Mesenchymal stem cell (in vitro differentiated cells and primary cell): ENCODE measurements at regions not wholly inside any gene's neighbourhood (a gene's known extent, or its start where the extent isn't known, plus 50 kb on each side); places are given as distances from the start of the nearest gene placed in this dataset.

Source experiments
- DNase-seq: peaks from one replicate; pipeline ENCODE4 v3.0.0-alpha.2; 2013
- H2AFZ ChIP-seq: one replicate; pipeline ENCODE4 v1.6.1; 2013; ENCODE audit warnings: low read depth, mild to moderate bottlenecking, control low read depth, inconsistent platforms, low read length, moderate library complexity
- H2AK5ac ChIP-seq: 2 replicates; pipeline ENCODE4 v1.6.1; 2013; ENCODE audit warnings: low read length, moderate library complexity, mild to moderate bottlenecking, inconsistent platforms; ENCODE audit not compliant: severe bottlenecking
- H2BK120ac ChIP-seq: one replicate; pipeline ENCODE4 v1.6.1; 2013; ENCODE audit warnings: low read depth, mild to moderate bottlenecking, inconsistent platforms, low read length, moderate library complexity
- H2BK12ac ChIP-seq, 2 experiments: one replicate each; pipeline ENCODE4 v1.6.1; 2013; ENCODE audit warnings: inconsistent platforms in 2 of 2, low read length in 2 of 2, mild to moderate bottlenecking in 2 of 2, moderate library complexity in 2 of 2, control low read depth in 1 of 2
- H2BK15ac ChIP-seq: one replicate; pipeline ENCODE4 v1.6.1; 2013; ENCODE audit warnings: mild to moderate bottlenecking, low read depth, inconsistent platforms; ENCODE audit not compliant: poor library complexity, severe bottlenecking
- H2BK5ac ChIP-seq: 2 replicates; pipeline ENCODE4 v1.6.1; 2013; ENCODE audit warnings: low read depth, mild to moderate bottlenecking, low read length, control low read depth, inconsistent platforms; ENCODE audit not compliant: poor library complexity, severe bottlenecking
- H3K14ac ChIP-seq, 2 experiments: one replicate each; pipeline ENCODE4 v1.6.1; 2013; ENCODE audit warnings: inconsistent platforms in 2 of 2, low read length in 2 of 2, control low read depth in 1 of 2, mild to moderate bottlenecking in 1 of 2, moderate library complexity in 1 of 2
- H3K18ac ChIP-seq, 2 experiments: one replicate each; pipeline ENCODE4 v1.6.1; 2013; ENCODE audit warnings: inconsistent platforms in 2 of 2, low read length in 2 of 2, control low read depth in 1 of 2, low read depth in 1 of 2, mild to moderate bottlenecking in 1 of 2
- H3K23ac ChIP-seq, 2 experiments: one replicate each; pipeline ENCODE4 v1.6.1; 2013; ENCODE audit warnings: inconsistent platforms in 2 of 2, low read length in 2 of 2, mild to moderate bottlenecking in 2 of 2, moderate library complexity in 2 of 2, control low read depth in 1 of 2
- H3K27ac ChIP-seq: 2 replicates; pipeline ENCODE4 v1.5.1; 2013; ENCODE audit warnings: mild to moderate bottlenecking, moderate library complexity, low read length, control low read depth, inconsistent platforms; ENCODE audit not compliant: poor library complexity, severe bottlenecking
- H3K27me3 ChIP-seq, 2 experiments: 2 replicates each; pipeline versions ENCODE4 v1.6.1 to v1.7.0; 2013; ENCODE audit warnings: low read length in 2 of 2, mild to moderate bottlenecking in 2 of 2, moderate library complexity in 2 of 2, control low read depth in 1 of 2, inconsistent platforms in 1 of 2; ENCODE audit not compliant: control insufficient read depth in 1 of 2, insufficient read depth in 1 of 2
- H3K36me3 ChIP-seq, 2 experiments: 2 replicates each; pipeline versions ENCODE4 v1.6.1 to v1.7.0; 2013; ENCODE audit warnings: low read length in 2 of 2, control low read depth in 1 of 2, inconsistent platforms in 1 of 2, low read depth in 1 of 2, mild to moderate bottlenecking in 1 of 2; ENCODE audit not compliant: insufficient read depth in 2 of 2, control insufficient read depth in 1 of 2
- H3K4ac ChIP-seq, 2 experiments: one replicate each; pipeline ENCODE4 v1.6.1; 2013; ENCODE audit warnings: inconsistent platforms in 2 of 2, low read length in 2 of 2, mild to moderate bottlenecking in 2 of 2, moderate library complexity in 2 of 2, control low read depth in 1 of 2, low read depth in 1 of 2
- H3K4me1 ChIP-seq: 2 replicates; pipeline ENCODE4 v1.6.1; 2013; ENCODE audit warnings: low read depth, low read length, control low read depth; ENCODE audit not compliant: control insufficient read depth, insufficient read depth
- H3K4me2 ChIP-seq: 2 replicates; pipeline ENCODE4 v1.6.1; 2013; ENCODE audit warnings: low read length, mild to moderate bottlenecking, inconsistent platforms; ENCODE audit not compliant: poor library complexity, severe bottlenecking
- H3K4me3 ChIP-seq, 2 experiments: 2 replicates each; pipeline versions ENCODE4 v1.5.1 to v1.7.0; 2013; ENCODE audit warnings: low read length in 2 of 2, mild to moderate bottlenecking in 2 of 2, control low read depth in 1 of 2, low read depth in 1 of 2; ENCODE audit not compliant: insufficient read depth in 1 of 2
- H3K79me1 ChIP-seq: replicated peaks from 2 replicates; pipeline ENCODE4 v1.6.1; 2013; ENCODE audit warnings: mild to moderate bottlenecking, control low read depth, low read length, inconsistent platforms; ENCODE audit not compliant: poor library complexity, severe bottlenecking
- H3K9ac ChIP-seq: 2 replicates; pipeline ENCODE4 v1.7.0; 2013; ENCODE audit warnings: mild to moderate bottlenecking, low read length, moderate library complexity
- H3K9me3 ChIP-seq: 2 replicates; pipeline ENCODE4 v1.7.0; 2013; ENCODE audit warnings: mild to moderate bottlenecking, low read length; ENCODE audit not compliant: control insufficient read depth
- H4K8ac ChIP-seq: one replicate; pipeline ENCODE4 v1.6.1; 2013; ENCODE audit warnings: inconsistent platforms, mild to moderate bottlenecking, low read length, moderate library complexity
- H4K91ac ChIP-seq: one replicate; pipeline ENCODE4 v1.6.1; 2013; ENCODE audit warnings: mild to moderate bottlenecking, low read length, inconsistent platforms
- WGBS: methylation state at CpG from one replicate; pipeline ENCODE4 v1.1.7; 2013; ENCODE audit warnings: mixed read lengths; 5-methylcytosine and 5-hydroxymethylcytosine counted together

DNA sequence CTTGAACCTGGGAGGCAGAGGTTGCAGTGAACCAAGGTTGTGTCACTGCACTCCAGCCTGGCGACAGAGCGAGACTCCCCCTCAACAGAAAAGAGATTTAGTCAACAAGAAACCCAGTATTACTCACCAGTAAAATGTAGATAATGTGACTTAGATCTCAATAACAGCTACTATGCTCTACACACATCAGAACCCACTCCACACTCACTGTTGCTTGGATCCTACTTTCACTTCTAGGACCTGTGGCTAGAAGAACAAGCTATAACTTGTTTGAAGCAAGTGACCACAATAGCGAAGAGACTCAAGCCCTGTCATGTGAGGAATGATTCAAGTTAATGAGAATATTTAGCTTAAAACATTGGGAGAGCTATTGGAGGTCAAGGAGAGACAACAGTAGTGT is 100.7 kb downstream of the ANXA2 start:
- H3K23ac ChIP-seq = no peak overlapping the region
- no peak overlapping the region for H2BK15ac ChIP-seq
- no peak overlapping the region for H3K4me2 ChIP-seq
- H3K4ac ChIP-seq = no peak overlapping the region
- peaks cover 11% of the 10 kb centered on the region for H3K9me3 ChIP-seq
- no peak overlapping the region for H2BK12ac ChIP-seq
- no peaks in the 10 kb centered on the region for H3K4me1 ChIP-seq
- H3K36me3 ChIP-seq = no peaks in the 10 kb centered on the region
- no peak overlapping the region for H4K91ac ChIP-seq
- WGBS = 77% methylated on average over 3 of the region's 3 CpGs
- H2BK5ac ChIP-seq = no peak overlapping the region
- no peak overlapping the region for H3K14ac ChIP-seq
- no peak overlapping the region for H3K18ac ChIP-seq
- H2BK120ac ChIP-seq = no peak overlapping the region
- H3K79me1 ChIP-seq = no peaks in the 10 kb centered on the region
- H2AFZ ChIP-seq = no peak overlapping the region
- peaks cover 0 to 15% of the 10 kb centered on the region in 2 experiments for H3K27me3 ChIP-seq
- no peak for DNase-seq
- H3K9ac ChIP-seq = no peak overlapping the region
- no peak overlapping the region for H2AK5ac ChIP-seq
- H4K8ac ChIP-seq = no peak overlapping the region
- H3K4me3 ChIP-seq = no peak overlapping the region
- no peak overlapping the region for H3K27ac ChIP-seq
